GM18517 (cell line): ENCODE measurements at regions not wholly inside any gene's neighbourhood (a gene's known extent, or its start where the extent isn't known, plus 50 kb on each side); places are given as distances from the start of the nearest gene placed in this dataset.
"Not testable (repeated sequence)": the region's sequence is repeated elsewhere in the genome, so short reads cannot be mapped to it uniquely, and the experiment has no call there.

Experiments used
- ATAC-seq: cut with Tn5 transposase; IDR thresholded peaks from one replicate; pipeline ENCODE4 v1.9.1; 2021; ENCODE audit warnings: mild to moderate bottlenecking, moderate library complexity; ENCODE audit not compliant: unreplicated experiment

DNA sequence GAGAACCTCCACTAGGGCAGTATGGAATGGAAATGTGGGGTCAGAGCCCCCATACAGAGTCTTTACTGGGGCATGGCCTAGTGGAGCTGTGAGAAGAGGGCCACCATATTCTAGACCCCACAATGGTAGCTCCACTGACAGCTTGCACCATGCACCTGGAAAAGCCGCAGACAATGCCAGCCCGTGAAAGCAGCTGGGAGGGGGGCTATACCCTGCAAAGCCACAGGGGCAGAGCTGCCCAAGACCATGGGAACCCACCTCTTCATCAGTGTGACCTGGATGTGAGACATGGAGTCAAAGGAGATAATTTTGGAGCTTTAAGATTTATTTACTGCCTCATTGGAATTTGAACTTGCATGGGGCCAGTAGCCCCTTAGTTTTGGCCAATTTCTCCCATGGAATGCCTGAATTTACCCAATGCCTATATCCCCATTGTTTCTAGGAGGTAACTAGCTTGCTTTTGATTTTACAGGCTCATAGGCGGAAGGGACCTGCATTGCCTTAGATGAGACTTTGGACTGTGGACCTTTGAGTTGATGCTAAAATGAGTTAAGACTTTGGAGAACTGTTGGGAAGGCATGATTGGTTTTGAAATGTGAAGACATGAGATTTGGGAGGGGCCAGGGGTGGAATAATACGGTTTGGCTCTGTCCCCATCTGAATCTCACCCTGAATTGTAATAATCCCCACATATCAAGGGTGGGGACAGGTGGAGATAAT, 89.4 kb upstream of the MAMLD1 start:
- not testable (repeated sequence) for ATAC-seq

DNA sequence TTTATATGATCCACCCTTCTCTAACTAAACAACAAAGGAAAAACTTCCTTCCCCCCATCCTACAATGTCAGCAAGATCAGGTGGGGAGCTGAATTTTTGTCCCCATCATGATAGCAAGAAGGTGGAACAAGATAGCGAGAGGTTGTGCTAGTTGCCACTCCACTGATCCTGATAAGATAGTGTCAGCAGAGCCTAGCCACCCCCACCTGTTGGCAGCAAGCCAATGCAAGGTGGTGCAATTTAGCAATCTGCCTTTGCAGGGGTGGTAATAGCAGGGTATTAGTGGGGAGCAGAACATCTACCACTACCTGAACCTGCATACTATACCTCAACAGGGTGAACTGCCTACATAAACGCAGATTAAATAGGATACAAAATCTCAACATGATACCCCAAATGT, 80.2 kb upstream of the MAMLD1 start:
- no peak for ATAC-seq

GRCh38 chrX:150291014-150291413, 72.1 kb upstream of the MAMLD1 start:
- ATAC-seq: no peak

DNA sequence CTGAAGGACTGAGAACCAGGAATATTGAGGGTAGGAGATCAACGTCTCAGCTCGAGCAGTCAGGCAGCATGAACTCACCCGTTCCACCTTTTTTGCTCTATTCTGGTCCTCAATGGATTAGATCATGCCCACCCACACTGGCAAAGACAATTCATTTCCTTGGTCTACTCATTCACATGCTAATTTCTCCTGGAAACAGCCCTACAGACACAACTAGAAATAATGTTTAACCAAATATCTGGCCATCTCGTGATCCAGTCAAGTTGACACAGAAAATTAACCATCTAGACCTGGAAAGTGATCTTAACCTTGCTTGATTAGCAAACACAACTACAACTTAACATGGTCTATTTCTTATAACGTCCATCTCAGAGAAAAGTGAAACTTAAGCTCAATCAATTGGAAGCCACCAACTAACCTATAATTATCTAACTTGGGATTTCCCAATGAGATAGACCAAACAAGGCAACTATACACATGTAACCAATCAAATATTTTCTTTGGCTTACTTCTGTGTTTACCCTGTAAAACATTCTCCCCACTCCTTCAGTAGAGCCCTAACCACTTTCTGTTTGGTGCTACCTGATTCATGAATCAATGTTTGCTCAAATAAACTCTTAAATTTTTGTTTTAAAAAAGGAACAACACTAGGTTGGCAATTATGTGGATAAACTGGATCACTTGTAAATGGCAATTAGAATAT, 69.7 kb upstream of the MAMLD1 start:
- no peak for ATAC-seq

DNA sequence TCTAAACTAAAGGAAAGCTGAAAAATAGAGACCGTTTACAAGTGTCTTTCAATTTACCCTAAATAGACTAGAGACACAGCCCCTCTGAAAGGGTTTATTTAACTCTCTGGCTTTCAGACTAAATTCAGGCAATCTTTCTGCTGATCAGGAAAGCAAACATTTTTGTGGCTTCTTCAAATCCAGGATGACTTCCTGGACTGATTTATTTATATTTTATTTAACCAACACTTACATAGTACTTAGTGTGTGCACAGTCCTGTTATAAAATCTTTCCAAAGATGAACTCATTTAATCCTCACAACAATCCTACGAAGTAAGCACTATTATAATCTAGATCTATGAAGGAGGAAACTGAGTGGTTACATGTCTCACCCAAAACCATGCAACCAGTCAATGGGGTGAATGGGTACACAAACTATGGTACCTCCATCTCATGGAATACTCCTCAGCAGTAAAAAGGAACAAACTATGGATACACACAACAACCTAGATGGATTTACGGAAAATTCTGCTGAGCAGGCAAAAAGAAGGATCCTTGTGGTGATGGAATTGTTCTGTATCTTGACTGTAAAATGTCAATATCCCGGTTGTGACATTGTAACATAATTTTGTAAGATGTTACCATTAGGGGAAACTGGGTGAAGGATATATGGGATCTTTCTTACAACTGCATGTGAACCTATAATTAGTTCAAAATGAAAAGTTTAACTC, 64.1 kb upstream of the MAMLD1 start:
- ATAC-seq: no peak

- ATAC-seq: no peak
These were observed 63.5 kb upstream of the MAMLD1 start for GRCh38 chrX:150299579-150299978.

GRCh38 chrX:150303386-150304097, 59.6 kb upstream of the MAMLD1 start:
- no peak for ATAC-seq

GRCh38 chrX:150306002-150306401, 57.1 kb upstream of the MAMLD1 start:
- ATAC-seq: no peak

DNA sequence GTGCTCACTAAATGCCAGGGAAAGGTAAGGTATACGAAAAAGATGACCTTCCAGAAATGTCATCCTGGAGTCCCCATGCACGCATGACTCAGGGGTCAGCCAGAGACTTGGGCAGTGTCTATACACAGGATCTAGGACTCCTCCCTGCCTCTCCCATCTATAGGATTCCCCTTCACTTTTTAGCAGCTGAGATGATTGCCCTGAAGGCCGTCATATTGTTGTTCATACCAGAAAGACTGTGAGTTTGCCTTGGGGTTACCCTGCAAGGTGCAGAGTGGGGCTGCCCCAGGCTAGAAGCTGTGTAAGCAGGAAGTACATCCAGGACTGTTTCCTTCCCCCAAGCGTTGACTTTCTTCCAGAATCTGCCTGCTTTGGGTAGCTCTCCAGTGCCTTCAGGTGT, 55.1 kb upstream of the MAMLD1 start:
- no peak for ATAC-seq

DNA sequence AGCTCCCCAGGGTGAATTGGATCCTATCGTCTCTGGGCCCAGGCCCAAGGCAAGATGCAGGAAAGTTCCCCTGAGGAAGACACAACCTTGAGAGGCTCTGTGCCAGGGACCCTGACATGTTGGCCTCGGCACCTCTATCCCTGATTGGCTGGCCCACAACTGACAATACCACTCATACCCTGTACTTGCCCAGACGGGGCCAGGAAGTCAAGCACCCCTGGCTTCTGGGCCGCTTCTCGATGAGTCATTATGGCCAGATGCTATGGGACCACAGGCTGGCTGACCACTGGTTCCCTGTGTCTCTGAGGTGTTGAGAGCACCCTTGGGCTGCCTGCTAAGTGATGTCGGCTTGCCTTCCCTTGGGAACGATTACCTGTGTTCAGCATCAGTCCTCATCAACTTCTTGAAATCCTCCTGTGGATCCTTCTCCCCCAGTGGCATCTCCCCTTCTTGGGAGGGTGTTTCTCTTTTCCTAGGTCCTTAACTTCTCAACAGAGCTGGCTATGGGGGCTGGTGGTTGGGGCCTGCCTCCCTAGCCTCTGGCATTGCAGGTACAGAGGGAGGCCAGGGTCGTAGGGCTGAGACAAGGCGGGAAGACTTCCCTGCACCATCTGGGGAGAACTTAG, 54.5 kb upstream of the MAMLD1 start:
- ATAC-seq: no peak

DNA sequence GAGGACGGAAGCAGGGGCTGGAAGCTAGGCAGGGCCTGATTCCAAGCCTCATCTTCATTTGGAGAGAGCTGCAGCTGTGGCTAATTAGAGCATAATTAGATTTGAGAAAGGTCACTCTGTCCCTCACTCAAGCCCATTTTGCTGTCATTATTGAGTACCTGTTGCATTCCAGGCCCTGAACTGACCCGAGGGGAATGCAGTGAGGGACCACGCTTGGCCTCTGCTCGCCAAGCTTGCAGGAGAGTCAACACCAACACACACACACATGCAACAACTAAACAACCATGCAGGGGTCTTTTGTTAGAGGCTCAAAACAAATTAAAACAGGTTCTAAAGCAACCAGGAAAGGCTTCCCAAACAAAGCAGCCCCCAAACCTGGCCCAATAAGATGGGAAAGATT, 52.7 kb upstream of the MAMLD1 start:
- no peak for ATAC-seq

DNA sequence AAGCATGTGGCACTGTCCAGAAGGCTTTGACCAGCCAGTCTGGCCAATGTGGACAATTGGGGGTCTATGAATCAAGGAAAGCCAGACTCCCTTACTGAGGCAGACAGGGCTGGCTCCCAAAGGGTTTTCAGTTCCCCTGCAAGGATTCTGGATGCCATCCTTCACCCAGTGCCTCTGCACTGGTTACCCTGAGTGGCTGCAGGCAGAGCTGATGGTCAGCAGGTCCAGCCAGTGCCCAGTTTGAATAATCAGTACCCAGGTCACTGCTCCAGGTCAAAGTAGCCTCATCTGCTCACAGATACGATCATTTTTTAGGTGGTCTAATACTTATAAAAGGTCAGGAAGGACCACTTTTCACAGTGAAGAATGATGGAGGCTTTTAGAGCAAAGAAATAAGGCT, 52.2 kb upstream of the MAMLD1 start:
- no peak for ATAC-seq

GRCh38 chrX:150312931-150313330, 50.2 kb upstream of the MAMLD1 start:
- no peak for ATAC-seq
